Fibroblast of the aortic adventitia (primary cell): ENCODE measurements at regions not wholly inside any gene's neighbourhood (a gene's known extent, or its start where the extent isn't known, plus 50 kb on each side); places are given as distances from the start of the nearest gene placed in this dataset.

Source experiments
- DNase-seq: peaks from one replicate; pipeline ENCODE4 v3.0.0-alpha.2; 2010; ENCODE audit warnings: low read depth
- H3K4me3 ChIP-seq: 2 replicates; pipeline ENCODE4 v1.5.1; 2011; ENCODE audit warnings: low read depth, mild to moderate bottlenecking, control low read depth, low read length, moderate library complexity
- CTCF ChIP-seq: IDR thresholded peaks from 2 replicates; pipeline ENCODE4 v1.5.1; 2011; ENCODE audit warnings: mild to moderate bottlenecking, low read length, control low read depth, inconsistent platforms; ENCODE audit not compliant: insufficient read depth

GRCh38 chr18:46256078-46256477 lies 151.9 kb downstream of the HAUS1 start:
- no peak overlapping the region for H3K4me3 ChIP-seq
- no peak for DNase-seq
- TF ChIP-seq CTCF = no peak

GRCh38 chr18:46257366-46257765 lies 153.2 kb downstream of the HAUS1 start:
- no peak for TF ChIP-seq CTCF
- DNase-seq = no peak
- no peak overlapping the region for H3K4me3 ChIP-seq

- DNase-seq = peak; percentile 72
- TF ChIP-seq CTCF = no peak
- no peak overlapping the region for H3K4me3 ChIP-seq
Measured at GRCh38 chr18:46260016-46260878, 156.1 kb downstream of the HAUS1 start.

GRCh38 chr18:46260879-46261143 lies 156.6 kb downstream of the HAUS1 start:
- DNase-seq = peak; percentile 43
- no peak overlapping the region for H3K4me3 ChIP-seq
- TF ChIP-seq CTCF = no peak

- DNase-seq = no peak
- TF ChIP-seq CTCF = no peak
- no peak overlapping the region for H3K4me3 ChIP-seq
Measured at GRCh38 chr18:46261799-46262198, 157.6 kb downstream of the HAUS1 start.

GRCh38 chr18:46262856-46263255 lies 158.7 kb downstream of the HAUS1 start:
- no peak overlapping the region for H3K4me3 ChIP-seq
- TF ChIP-seq CTCF = no peak
- DNase-seq = no peak

GRCh38 chr18:46264255-46264654 lies 160.1 kb downstream of the HAUS1 start:
- TF ChIP-seq CTCF = no peak
- DNase-seq = no peak
- no peak overlapping the region for H3K4me3 ChIP-seq
